ENCODE measurements at regions not wholly inside any gene's neighbourhood (a gene's known extent, or its start where the extent isn't known, plus 50 kb on each side); places are given as distances from the start of the nearest gene placed in this dataset.

- TF ChIP-seq CTCF (IDR thresholded peaks at IDR 0.05; ENCODE audit: extremely low read depth, missing control alignments), result no peak
- DNase-seq (ENCODE audit: low spot score), result no peak
These were observed 70.4 kb upstream of the MLN start for GRCh38 chr6:33874136-33874760.

GRCh38 chr6:33872761-33873160 is 69.0 kb upstream of the MLN start:
- TF ChIP-seq CTCF (IDR thresholded peaks at IDR 0.05; ENCODE audit: extremely low read depth, missing control alignments), result no peak
- DNase-seq (ENCODE audit: low spot score), result no peak

GRCh38 chr6:33869826-33870423 is 66.1 kb upstream of the MLN start:
- no peak for TF ChIP-seq CTCF (IDR thresholded peaks at IDR 0.05; ENCODE audit: extremely low read depth, missing control alignments)
- no peak for DNase-seq (ENCODE audit: low spot score)

GRCh38 chr6:33869121-33869520 is 65.3 kb upstream of the MLN start:
- no peak for TF ChIP-seq CTCF (IDR thresholded peaks at IDR 0.05; ENCODE audit: extremely low read depth, missing control alignments)
- DNase-seq (ENCODE audit: low spot score), result no peak

- DNase-seq (ENCODE audit: low spot score), result no peak
- no peak for TF ChIP-seq CTCF (IDR thresholded peaks at IDR 0.05; ENCODE audit: extremely low read depth, missing control alignments)
These were observed 64.3 kb upstream of the MLN start for GRCh38 chr6:33868141-33868540.

- no peak for DNase-seq (ENCODE audit: low spot score)
- TF ChIP-seq CTCF (IDR thresholded peaks at IDR 0.05; ENCODE audit: extremely low read depth, missing control alignments), result no peak
These were observed 61.8 kb upstream of the MLN start for GRCh38 chr6:33865478-33866077.

- TF ChIP-seq CTCF (IDR thresholded peaks at IDR 0.05; ENCODE audit: extremely low read depth, missing control alignments), result no peak
- no peak for DNase-seq (ENCODE audit: low spot score)
These were observed 60.1 kb upstream of the MLN start for GRCh38 chr6:33863723-33864440.
